ENCODE measurements at regions not wholly inside any gene's neighbourhood (a gene's known extent, or its start where the extent isn't known, plus 50 kb on each side); places are given as distances from the start of the nearest gene placed in this dataset.

DNA sequence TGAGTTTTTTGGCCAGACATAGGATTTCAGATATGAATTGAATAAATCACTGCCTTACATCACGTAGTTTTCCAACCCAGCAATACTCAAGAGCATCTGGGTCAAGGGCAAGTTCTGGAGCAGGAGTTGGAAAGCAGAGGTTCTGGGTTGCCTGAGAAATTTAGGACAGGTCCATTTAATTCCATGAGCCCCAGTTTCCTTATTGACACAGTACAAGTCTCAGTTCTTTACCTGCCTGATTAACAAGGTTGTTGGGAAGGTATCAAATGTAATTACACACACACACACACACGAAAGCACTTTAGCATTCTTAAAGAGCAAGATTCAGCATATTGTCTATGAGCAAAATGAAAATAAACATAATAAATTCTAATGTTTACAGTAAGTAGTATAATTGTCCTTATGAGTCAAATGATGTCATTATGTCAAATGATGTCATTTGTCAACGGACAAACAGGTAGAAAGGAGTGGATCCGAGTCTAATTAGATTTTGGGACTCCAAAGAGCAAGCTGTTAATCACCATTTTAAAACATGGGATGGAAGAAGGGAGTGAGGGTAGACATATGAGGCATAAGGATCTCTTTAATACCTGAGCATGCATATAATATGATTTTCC is 268.4 kb upstream of the ARGLU1 start:
- Histone ChIP-seq H3K4me1 (ENCODE audit: control insufficient read depth, insufficient read depth, low read length) (no peaks in the 10 kb centered on the region), H3K4me3 (ENCODE audit: low read length in 2 of 2) (no peak overlapping the region), H3K27ac (ENCODE audit: low read length) (no peak overlapping the region), H3K9me3 (ENCODE audit: control insufficient read depth in 2 of 2, low read length in 2 of 2) (peaks cover 0 to 3% of the 10 kb centered on the region in 2 donors), H3K36me3 (ENCODE audit: control insufficient read depth in 2 of 2, insufficient read depth in 2 of 2, low read length in 2 of 2) (no peaks in the 10 kb centered on the region), H3K27me3 (ENCODE audit: control insufficient read depth in 1 of 2, insufficient read depth in 2 of 2, low read length in 2 of 2) (no peaks in the 10 kb centered on the region), H3K9ac (ENCODE audit: low read length in 2 of 2) (no peak overlapping the region)

DNA sequence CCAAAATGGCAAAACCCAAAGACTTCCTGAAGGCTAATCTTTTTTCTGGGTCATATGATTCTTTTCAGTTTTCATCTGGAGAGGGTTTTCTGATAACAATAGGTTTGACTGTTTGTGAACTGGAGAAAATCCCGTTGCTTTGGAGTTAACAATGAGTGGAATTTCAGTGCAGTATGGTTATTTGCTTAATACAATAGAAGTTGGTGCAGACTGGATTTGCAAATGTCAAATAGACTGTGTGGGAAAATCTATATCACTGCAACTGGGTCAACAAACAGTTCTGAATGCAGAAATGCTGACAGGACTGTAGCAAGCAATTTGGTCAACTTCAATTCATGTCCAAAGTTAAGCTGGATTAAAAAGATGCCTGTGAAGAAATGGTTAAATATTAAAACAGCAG is 267.5 kb upstream of the ARGLU1 start:
- no peaks in the 10 kb centered on the region for H3K36me3 ChIP-seq (ENCODE audit: control insufficient read depth in 2 of 2, insufficient read depth in 2 of 2, low read length in 2 of 2)
- no peak overlapping the region for H3K27ac ChIP-seq (ENCODE audit: low read length)
- no peak overlapping the region for H3K9ac ChIP-seq (ENCODE audit: low read length in 2 of 2)
- H3K9me3 ChIP-seq (ENCODE audit: control insufficient read depth in 2 of 2, low read length in 2 of 2), result peaks cover 0 to 3% of the 10 kb centered on the region in 2 donors
- H3K27me3 ChIP-seq (ENCODE audit: control insufficient read depth in 1 of 2, insufficient read depth in 2 of 2, low read length in 2 of 2), result no peaks in the 10 kb centered on the region
- no peaks in the 10 kb centered on the region for H3K4me1 ChIP-seq (ENCODE audit: control insufficient read depth, insufficient read depth, low read length)
- H3K4me3 ChIP-seq (ENCODE audit: low read length in 2 of 2), result no peak overlapping the region

DNA sequence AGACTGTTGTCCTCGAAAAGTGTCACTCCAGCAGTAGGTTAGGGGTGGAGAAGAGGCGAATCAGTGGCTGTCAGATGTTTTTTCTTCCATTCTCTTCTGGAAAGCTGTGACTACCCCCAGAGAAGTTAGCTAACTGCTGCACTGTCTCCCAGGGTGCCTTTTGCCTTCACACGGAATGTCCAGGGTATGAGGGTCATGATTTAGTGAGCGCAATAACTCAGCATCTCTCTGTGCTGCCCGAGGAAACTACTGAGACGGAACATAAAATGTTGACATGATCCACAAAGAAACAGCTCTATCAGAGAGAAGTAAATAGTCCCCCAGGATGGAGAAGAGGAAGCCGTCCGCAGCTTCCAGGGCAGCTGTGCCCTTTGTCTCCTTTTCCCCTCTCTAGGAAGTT is 254.0 kb upstream of the ARGLU1 start:
- H3K27ac ChIP-seq (ENCODE audit: low read length), result no peak overlapping the region
- H3K4me3 ChIP-seq (ENCODE audit: low read length in 2 of 2), result no peak overlapping the region
- no peaks in the 10 kb centered on the region for H3K9me3 ChIP-seq (ENCODE audit: control insufficient read depth in 2 of 2, low read length in 2 of 2)
- H3K27me3 ChIP-seq (ENCODE audit: control insufficient read depth in 1 of 2, insufficient read depth in 2 of 2, low read length in 2 of 2), result no peaks in the 10 kb centered on the region
- no peaks in the 10 kb centered on the region for H3K4me1 ChIP-seq (ENCODE audit: control insufficient read depth, insufficient read depth, low read length)
- H3K36me3 ChIP-seq (ENCODE audit: control insufficient read depth in 2 of 2, insufficient read depth in 2 of 2, low read length in 2 of 2), result no peaks in the 10 kb centered on the region
- H3K9ac ChIP-seq (ENCODE audit: low read length in 2 of 2), result no peak overlapping the region

DNA sequence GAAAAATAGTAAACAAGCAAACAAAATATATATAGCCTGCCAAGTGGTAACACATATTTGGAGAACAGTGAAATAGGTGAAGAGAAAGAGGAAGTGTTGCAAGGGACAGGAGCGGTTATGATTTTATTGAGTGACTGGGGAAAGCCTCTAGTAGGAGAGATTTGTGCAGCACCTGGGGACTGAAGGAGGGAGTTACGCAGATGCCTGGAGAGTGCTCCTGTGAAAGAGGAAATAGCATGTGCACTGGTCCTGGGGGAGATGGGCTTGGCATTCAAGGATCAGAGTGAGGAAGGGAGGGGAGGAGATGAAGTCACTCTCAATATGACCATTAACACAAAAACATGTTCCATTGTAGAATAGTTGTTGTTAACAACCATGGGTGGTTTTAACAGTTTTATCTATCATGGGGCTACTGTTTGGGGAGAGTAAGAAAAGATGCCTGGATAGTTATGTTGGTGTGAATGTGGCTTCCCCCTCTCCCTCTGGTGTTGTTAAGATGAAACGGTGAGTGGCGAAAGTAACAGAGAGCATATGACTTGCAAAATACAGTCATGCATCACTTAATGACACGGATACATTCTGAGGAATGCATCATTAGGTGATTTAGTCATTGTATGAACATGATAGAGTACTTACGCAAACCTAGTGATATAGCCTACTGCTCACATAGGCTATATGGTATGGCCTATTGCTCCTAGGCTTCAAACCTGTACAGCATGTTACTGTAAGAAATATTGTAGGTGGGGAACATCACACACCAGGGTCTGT is 251.7 kb upstream of the ARGLU1 start:
- no peak overlapping the region for H3K9ac ChIP-seq (ENCODE audit: low read length in 2 of 2)
- H3K27me3 ChIP-seq (ENCODE audit: control insufficient read depth in 1 of 2, insufficient read depth in 2 of 2, low read length in 2 of 2), result no peaks in the 10 kb centered on the region
- H3K36me3 ChIP-seq (ENCODE audit: control insufficient read depth in 2 of 2, insufficient read depth in 2 of 2, low read length in 2 of 2), result no peaks in the 10 kb centered on the region
- no peaks in the 10 kb centered on the region for H3K9me3 ChIP-seq (ENCODE audit: control insufficient read depth in 2 of 2, low read length in 2 of 2)
- H3K4me3 ChIP-seq (ENCODE audit: low read length in 2 of 2), result no peak overlapping the region
- no peaks in the 10 kb centered on the region for H3K4me1 ChIP-seq (ENCODE audit: control insufficient read depth, insufficient read depth, low read length)
- no peak overlapping the region for H3K27ac ChIP-seq (ENCODE audit: low read length)

DNA sequence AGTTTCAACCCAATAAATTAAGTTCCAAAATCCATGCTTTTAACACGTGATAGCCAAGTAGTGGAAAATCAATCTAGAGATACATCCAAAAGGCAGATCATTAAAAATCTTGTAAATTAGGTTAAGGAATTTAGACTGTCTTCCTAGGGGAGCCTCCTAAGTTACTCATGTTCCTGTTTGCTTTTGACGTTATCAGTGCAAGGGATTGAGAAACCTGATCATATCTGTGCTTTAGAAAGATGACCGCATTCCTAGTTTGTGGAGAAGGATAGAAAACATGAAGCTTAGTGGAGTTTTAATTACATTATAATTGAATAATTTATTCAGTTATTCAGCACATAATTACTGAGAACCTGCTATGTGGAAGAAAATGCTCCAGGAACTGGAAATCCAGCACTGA is 251.0 kb upstream of the ARGLU1 start:
- H3K4me3 ChIP-seq (ENCODE audit: low read length in 2 of 2), result no peak overlapping the region
- no peak overlapping the region for H3K27ac ChIP-seq (ENCODE audit: low read length)
- no peaks in the 10 kb centered on the region for H3K4me1 ChIP-seq (ENCODE audit: control insufficient read depth, insufficient read depth, low read length)
- no peaks in the 10 kb centered on the region for H3K36me3 ChIP-seq (ENCODE audit: control insufficient read depth in 2 of 2, insufficient read depth in 2 of 2, low read length in 2 of 2)
- H3K27me3 ChIP-seq (ENCODE audit: control insufficient read depth in 1 of 2, insufficient read depth in 2 of 2, low read length in 2 of 2), result no peaks in the 10 kb centered on the region
- H3K9me3 ChIP-seq (ENCODE audit: control insufficient read depth in 2 of 2, low read length in 2 of 2), result no peaks in the 10 kb centered on the region
- H3K9ac ChIP-seq (ENCODE audit: low read length in 2 of 2), result no peak overlapping the region

DNA sequence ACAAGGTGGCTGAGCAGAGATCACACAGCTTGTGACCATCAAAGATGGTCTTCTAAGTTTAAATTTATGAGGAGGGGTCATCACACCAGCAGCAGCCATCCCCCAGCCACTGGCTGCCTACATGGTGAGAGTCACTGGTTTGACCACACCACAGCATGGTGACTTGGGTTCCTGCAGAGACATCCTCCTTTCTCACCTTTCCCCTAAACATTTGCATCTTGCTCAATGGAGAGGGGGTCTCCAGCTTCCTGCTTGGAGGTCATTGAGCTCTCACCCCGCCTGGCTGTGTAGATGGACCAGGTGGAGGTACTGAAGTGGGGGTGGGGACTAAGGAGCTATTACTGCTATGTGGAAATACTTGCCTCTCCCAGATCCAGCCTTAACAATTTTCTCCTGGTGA is 247.6 kb upstream of the ARGLU1 start:
- Histone ChIP-seq H3K4me1 (ENCODE audit: control insufficient read depth, insufficient read depth, low read length) (no peaks in the 10 kb centered on the region), H3K27me3 (ENCODE audit: control insufficient read depth in 1 of 2, insufficient read depth in 2 of 2, low read length in 2 of 2) (no peaks in the 10 kb centered on the region), H3K36me3 (ENCODE audit: control insufficient read depth in 2 of 2, insufficient read depth in 2 of 2, low read length in 2 of 2) (no peaks in the 10 kb centered on the region), H3K9ac (ENCODE audit: low read length in 2 of 2) (no peak overlapping the region), H3K27ac (ENCODE audit: low read length) (no peak overlapping the region), H3K4me3 (ENCODE audit: low read length in 2 of 2) (no peak overlapping the region), H3K9me3 (ENCODE audit: control insufficient read depth in 2 of 2, low read length in 2 of 2) (no peaks in the 10 kb centered on the region)

DNA sequence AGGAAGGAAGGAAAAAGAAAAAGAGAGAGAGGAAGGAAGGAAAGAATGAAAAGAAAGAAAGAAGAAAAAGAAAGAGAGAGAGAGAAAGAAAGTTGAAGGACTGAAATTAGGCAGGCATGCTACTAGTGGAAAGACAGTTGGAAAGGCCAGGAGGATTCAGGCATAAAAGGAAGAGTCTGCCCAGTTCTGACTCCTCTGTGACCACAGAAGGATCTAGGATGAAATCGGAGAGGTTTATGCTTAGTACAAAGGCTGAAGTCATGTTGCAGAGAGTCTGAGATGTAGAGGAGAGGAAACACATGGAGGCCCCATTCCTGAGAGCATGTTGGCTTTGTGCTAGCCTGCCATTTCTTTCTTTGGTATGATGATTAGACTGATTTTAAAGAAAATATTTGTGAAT is 246.5 kb upstream of the ARGLU1 start:
- H3K27ac ChIP-seq (ENCODE audit: low read length), result no peak overlapping the region
- no peaks in the 10 kb centered on the region for H3K27me3 ChIP-seq (ENCODE audit: control insufficient read depth in 1 of 2, insufficient read depth in 2 of 2, low read length in 2 of 2)
- H3K4me3 ChIP-seq (ENCODE audit: low read length in 2 of 2), result no peak overlapping the region

DNA sequence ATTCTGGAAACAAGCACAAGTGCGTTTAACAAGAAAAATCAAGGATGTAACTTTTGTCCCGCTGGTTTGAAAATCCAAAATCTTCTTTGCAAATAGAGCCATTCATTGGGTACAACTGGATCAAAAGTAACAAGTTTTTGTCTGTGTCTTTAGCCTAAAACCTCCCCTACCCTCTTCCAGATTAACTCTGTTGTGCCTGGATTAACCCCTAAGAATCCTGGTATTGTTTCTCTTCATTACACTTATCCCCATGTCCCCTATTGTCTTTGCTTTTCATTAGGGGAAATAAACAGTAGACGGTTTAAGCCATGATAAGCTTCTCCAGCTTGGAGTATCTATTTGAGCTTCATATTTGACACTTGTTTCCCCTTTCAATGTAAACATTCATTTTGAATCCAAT is 242.1 kb upstream of the ARGLU1 start:
- no peaks in the 10 kb centered on the region for H3K9me3 ChIP-seq (ENCODE audit: control insufficient read depth in 2 of 2, low read length in 2 of 2)
- H3K27me3 ChIP-seq (ENCODE audit: control insufficient read depth in 1 of 2, insufficient read depth in 2 of 2, low read length in 2 of 2), result no peaks in the 10 kb centered on the region
- no peaks in the 10 kb centered on the region for H3K36me3 ChIP-seq (ENCODE audit: control insufficient read depth in 2 of 2, insufficient read depth in 2 of 2, low read length in 2 of 2)
- H3K9ac ChIP-seq (ENCODE audit: low read length in 2 of 2), result no peak overlapping the region
- H3K4me3 ChIP-seq (ENCODE audit: low read length in 2 of 2), result no peak overlapping the region
- no peaks in the 10 kb centered on the region for H3K4me1 ChIP-seq (ENCODE audit: control insufficient read depth, insufficient read depth, low read length)
- no peak overlapping the region for H3K27ac ChIP-seq (ENCODE audit: low read length)

More for the DNA sequence above, 246.5 kb upstream of the ARGLU1 start:
- Histone ChIP-seq H3K36me3 (ENCODE audit: control insufficient read depth in 2 of 2, insufficient read depth in 2 of 2, low read length in 2 of 2) (no peaks in the 10 kb centered on the region), H3K9me3 (ENCODE audit: control insufficient read depth in 2 of 2, low read length in 2 of 2) (no peaks in the 10 kb centered on the region), H3K9ac (ENCODE audit: low read length in 2 of 2) (no peak overlapping the region), H3K4me1 (ENCODE audit: control insufficient read depth, insufficient read depth, low read length) (no peaks in the 10 kb centered on the region)

DNA sequence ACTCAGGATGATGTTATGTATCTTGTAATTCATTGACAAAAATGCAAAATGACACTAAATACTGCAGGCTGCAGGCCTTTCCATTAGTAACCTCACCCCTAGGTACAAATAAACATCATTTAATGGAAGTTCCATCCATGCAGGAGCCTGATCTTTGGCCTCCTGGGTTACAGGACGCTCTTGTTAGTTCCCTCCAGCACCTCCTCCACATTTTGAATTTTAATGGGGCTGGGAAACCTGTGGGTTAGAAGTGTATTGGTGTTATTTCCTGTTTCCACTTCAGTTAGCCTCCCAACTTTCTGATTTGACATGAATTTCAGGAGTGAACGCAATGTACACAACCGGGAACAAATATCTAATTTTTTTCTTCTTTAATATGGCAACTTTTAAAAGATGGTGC is 237.1 kb upstream of the ARGLU1 start:
- H3K36me3 ChIP-seq (ENCODE audit: control insufficient read depth in 2 of 2, insufficient read depth in 2 of 2, low read length in 2 of 2), result no peaks in the 10 kb centered on the region
- no peaks in the 10 kb centered on the region for H3K9me3 ChIP-seq (ENCODE audit: control insufficient read depth in 2 of 2, low read length in 2 of 2)
- H3K9ac ChIP-seq (ENCODE audit: low read length in 2 of 2), result no peak overlapping the region
- H3K27me3 ChIP-seq (ENCODE audit: control insufficient read depth in 1 of 2, insufficient read depth in 2 of 2, low read length in 2 of 2), result no peaks in the 10 kb centered on the region
- no peaks in the 10 kb centered on the region for H3K4me1 ChIP-seq (ENCODE audit: control insufficient read depth, insufficient read depth, low read length)
- no peak overlapping the region for H3K27ac ChIP-seq (ENCODE audit: low read length)
- no peak overlapping the region for H3K4me3 ChIP-seq (ENCODE audit: low read length in 2 of 2)

DNA sequence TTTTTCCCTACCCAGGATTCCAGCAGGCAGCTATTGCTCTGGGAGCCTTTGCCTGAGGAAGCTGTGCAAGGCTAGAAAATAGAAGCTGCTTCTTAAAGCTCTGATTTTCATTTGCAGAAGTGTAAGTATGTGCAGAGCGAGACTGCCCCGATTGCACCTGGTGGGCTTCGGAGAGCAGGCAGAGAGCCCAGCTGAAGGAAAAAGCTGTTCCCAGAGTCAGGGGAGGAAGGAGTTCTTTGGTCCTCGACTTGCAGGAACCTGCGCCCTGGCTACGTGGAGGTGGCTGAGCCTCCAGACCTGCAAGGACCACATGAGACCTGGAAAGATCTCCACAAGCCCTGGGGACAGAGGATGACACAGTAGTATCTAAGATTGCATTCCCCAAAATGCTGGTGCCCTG is 235.0 kb upstream of the ARGLU1 start:
- Histone ChIP-seq H3K9ac (ENCODE audit: low read length in 2 of 2) (no peak overlapping the region), H3K27ac (ENCODE audit: low read length) (no peak overlapping the region), H3K9me3 (ENCODE audit: control insufficient read depth in 2 of 2, low read length in 2 of 2) (no peaks in the 10 kb centered on the region), H3K27me3 (ENCODE audit: control insufficient read depth in 1 of 2, insufficient read depth in 2 of 2, low read length in 2 of 2) (no peaks in the 10 kb centered on the region), H3K4me3 (ENCODE audit: low read length in 2 of 2) (no peak overlapping the region), H3K36me3 (ENCODE audit: control insufficient read depth in 2 of 2, insufficient read depth in 2 of 2, low read length in 2 of 2) (no peaks in the 10 kb centered on the region), H3K4me1 (ENCODE audit: control insufficient read depth, insufficient read depth, low read length) (no peaks in the 10 kb centered on the region)

DNA sequence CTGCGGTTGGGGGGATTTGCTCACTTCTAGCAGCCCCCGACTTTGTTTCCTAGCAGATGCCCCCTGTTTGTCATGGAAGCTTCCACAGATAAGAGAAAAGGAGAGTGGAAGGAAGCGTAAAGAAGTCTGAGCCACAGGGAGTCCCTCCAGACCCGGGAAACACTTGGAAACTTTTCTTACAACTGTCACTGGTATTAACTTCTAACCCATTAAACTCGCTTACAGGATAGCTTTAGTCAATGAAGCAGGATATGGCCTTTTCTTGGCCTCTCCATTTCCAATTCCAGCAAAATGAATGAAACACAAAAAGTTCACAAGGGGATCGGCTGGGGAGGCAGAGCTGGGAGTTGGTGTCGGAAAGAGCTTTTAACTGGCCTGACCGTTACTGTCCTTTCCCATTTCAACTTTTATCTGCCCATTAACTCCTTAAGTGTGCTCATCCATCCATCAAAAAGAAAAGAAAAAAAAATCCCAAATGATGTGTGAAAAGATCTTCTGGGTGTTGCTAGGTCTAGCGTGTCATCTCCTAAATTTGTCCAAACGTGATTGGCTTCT is 231.9 kb upstream of the ARGLU1 start:
- H3K9me3 ChIP-seq (ENCODE audit: control insufficient read depth in 2 of 2, low read length in 2 of 2), result no peaks in the 10 kb centered on the region
- H3K27me3 ChIP-seq (ENCODE audit: control insufficient read depth in 1 of 2, insufficient read depth in 2 of 2, low read length in 2 of 2), result peaks cover 0 to 2% of the 10 kb centered on the region in 2 donors
- H3K36me3 ChIP-seq (ENCODE audit: control insufficient read depth in 2 of 2, insufficient read depth in 2 of 2, low read length in 2 of 2), result no peaks in the 10 kb centered on the region
- H3K4me3 ChIP-seq (ENCODE audit: low read length in 2 of 2), result no peak overlapping the region
- peaks cover 3% of the 10 kb centered on the region for H3K4me1 ChIP-seq (ENCODE audit: control insufficient read depth, insufficient read depth, low read length)
- H3K27ac ChIP-seq (ENCODE audit: low read length), result no peak overlapping the region
- H3K9ac ChIP-seq (ENCODE audit: low read length in 2 of 2), result no peak overlapping the region
